IMR-90 (cell line): ENCODE measurements at regions not wholly inside any gene's neighbourhood (a gene's known extent, or its start where the extent isn't known, plus 50 kb on each side); places are given as distances from the start of the nearest gene placed in this dataset.
A peak's percentile ranks its signal among the peaks of the same experiment; 100 is the strongest.

ENCODE experiments used
- ATAC-seq: fragments of 200-7000 bp; cut with Tn5 transposase; 2 replicates; pipeline ENCODE4 v1.9.1; 2020; ENCODE audit warnings: low read depth, mild to moderate bottlenecking, moderate library complexity
- BruUV-seq: library from RNA; stranded (reverse); fragments of 400-500 nt; replicated peaks from 2 replicates; lab custom pipeline; 2021; lab: Mats Ljungman, UMichigan
- CTCF ChIA-PET: fragments of 300-600 bp; formaldehyde crosslinking; extraction: SDS; loops from one replicate; lab custom pipeline; 2021; ENCODE audit warnings: antibody characterized with exemption; lab: Yijun Ruan, JAX
- POLR2A ChIA-PET: fragments of 300-600 bp; sonication (Branson Sonifier 250); formaldehyde crosslinking; loops from one replicate; lab custom pipeline; 2022; ENCODE audit warnings: antibody characterized with exemption; ENCODE audit not compliant: unreplicated experiment; lab: Charles Lee
- DNase-seq: peaks from one replicate; pipeline ENCODE4 v3.0.0; 2013
- H2AFZ ChIP-seq: replicated peaks from 2 replicates; pipeline ENCODE3; 2013; ENCODE audit warnings: low read length, mild to moderate bottlenecking; ENCODE audit not compliant: poor library complexity
- H2AK5ac ChIP-seq: 2 replicates; pipeline ENCODE4 v1.6.1; 2013; ENCODE audit warnings: low read depth, low read length, inconsistent platforms
- H2AK9ac ChIP-seq: replicated peaks from 2 replicates; pipeline ENCODE3; 2013; ENCODE audit warnings: mild to moderate bottlenecking, low read depth, low read length, moderate library complexity; ENCODE audit not compliant: poor library complexity
- H2BK120ac ChIP-seq: 2 replicates; pipeline ENCODE4 v1.6.1; 2013; ENCODE audit warnings: low read depth, low read length, inconsistent platforms
- H2BK15ac ChIP-seq: 3 replicates; pipeline ENCODE4 v1.6.1; 2013; ENCODE audit warnings: low read depth, low read length, inconsistent platforms
- H2BK20ac ChIP-seq: 2 replicates; pipeline ENCODE4 v1.6.1; 2013; ENCODE audit warnings: low read depth, mild to moderate bottlenecking, inconsistent platforms, low read length, moderate library complexity
- H2BK5ac ChIP-seq: 2 replicates; pipeline ENCODE4 v1.6.1; 2013; ENCODE audit warnings: mild to moderate bottlenecking, low read depth, low read length, inconsistent platforms; ENCODE audit not compliant: poor library complexity, severe bottlenecking
- H3K14ac ChIP-seq: replicated peaks from 2 replicates; pipeline ENCODE4 v1.6.1; 2013; ENCODE audit warnings: low read depth, low read length, inconsistent platforms
- H3K18ac ChIP-seq: 2 replicates; pipeline ENCODE4 v1.6.1; 2013; ENCODE audit warnings: low read depth, low read length, control low read depth
- H3K23ac ChIP-seq: 2 replicates; pipeline ENCODE4 v1.6.1; 2013; ENCODE audit warnings: low read depth, low read length, inconsistent platforms
- H3K27ac ChIP-seq: 2 replicates; pipeline ENCODE4 v1.5.1; 2013; ENCODE audit warnings: mild to moderate bottlenecking, control low read depth, low read length; ENCODE audit not compliant: insufficient read depth
- H3K27me3 ChIP-seq: 2 replicates; pipeline ENCODE4 v1.6.1; 2013; ENCODE audit warnings: low read length; ENCODE audit not compliant: control insufficient read depth, insufficient read depth
- H3K36me3 ChIP-seq: 2 replicates; pipeline ENCODE4 v1.6.1; 2013; ENCODE audit warnings: low read length, mixed read lengths; ENCODE audit not compliant: control insufficient read depth, insufficient read depth
- H3K4ac ChIP-seq: 2 replicates; pipeline ENCODE4 v1.6.1; 2013; ENCODE audit warnings: low read depth, low read length, inconsistent platforms
- H3K4me1 ChIP-seq: 2 replicates; pipeline ENCODE4 v1.6.1; 2013; ENCODE audit warnings: low read length, mixed read lengths; ENCODE audit not compliant: control insufficient read depth, insufficient read depth
- H3K4me2 ChIP-seq: 2 replicates; pipeline ENCODE4 v1.6.1; 2013; ENCODE audit warnings: low read depth, mild to moderate bottlenecking, control low read depth, low read length, moderate library complexity
- H3K4me3 ChIP-seq: 2 replicates; pipeline ENCODE4 v1.5.1; 2013; ENCODE audit warnings: low read depth, mild to moderate bottlenecking, control low read depth, low read length, moderate library complexity; ENCODE audit not compliant: insufficient read depth
- H3K56ac ChIP-seq: 2 replicates; pipeline ENCODE4 v1.6.1; 2013; ENCODE audit warnings: low read length, inconsistent platforms; ENCODE audit not compliant: insufficient read depth; ENCODE audit errors: extremely low read depth
- H3K79me1 ChIP-seq, 2 experiments: 2 replicates each; pipeline ENCODE4 v1.6.1; 2013; ENCODE audit warnings: low read length in 2 of 2, inconsistent platforms in 1 of 2, low read depth in 1 of 2
- H3K9ac ChIP-seq: 2 replicates; pipeline ENCODE4 v1.6.1; 2013; ENCODE audit warnings: low read depth, low read length, control low read depth
- H3K9me1 ChIP-seq: 2 replicates; pipeline ENCODE4 v1.6.1; 2013; ENCODE audit warnings: low read length, inconsistent platforms; ENCODE audit not compliant: insufficient read depth
- H3K9me3 ChIP-seq: 2 replicates; pipeline ENCODE4 v1.6.1; 2013; ENCODE audit warnings: low read length; ENCODE audit not compliant: control insufficient read depth, insufficient read depth
- H4K20me1 ChIP-seq: 2 replicates; pipeline ENCODE4 v1.6.1; 2013; ENCODE audit warnings: low read length, inconsistent platforms; ENCODE audit not compliant: insufficient read depth
- H4K5ac ChIP-seq: 2 replicates; pipeline ENCODE4 v1.6.1; 2013; ENCODE audit warnings: mild to moderate bottlenecking, low read depth, low read length, control low read depth
- H4K8ac ChIP-seq, 2 experiments: 2 replicates each; pipeline ENCODE4 v1.6.1; 2013; ENCODE audit warnings: low read depth in 2 of 2, low read length in 2 of 2, control low read depth in 1 of 2, inconsistent platforms in 1 of 2
- H4K91ac ChIP-seq: 2 replicates; pipeline ENCODE4 v1.6.1; 2013; ENCODE audit warnings: low read depth, low read length, inconsistent platforms; ENCODE audit not compliant: insufficient read depth
- BHLHE40 ChIP-seq: fragments of 150-350 bp; IDR thresholded peaks from 2 replicates; pipeline ENCODE4 v1.6.1; 2016; ENCODE audit warnings: mild to moderate bottlenecking, low read depth, low read length
- FOS ChIP-seq: fragments of 150-350 bp; IDR thresholded peaks from 2 replicates; pipeline ENCODE4 v1.6.1; 2016; ENCODE audit warnings: low read depth, low read length
- MAZ ChIP-seq: IDR thresholded peaks from 2 replicates; pipeline ENCODE4 v1.6.1; 2012; ENCODE audit warnings: low read depth, mild to moderate bottlenecking, low read length, improper control_type of control experiment, moderate library complexity, borderline replicate concordance
- POLR2A ChIP-seq: IDR thresholded peaks from 2 replicates; pipeline ENCODE4 v1.6.1; 2012; ENCODE audit warnings: mild to moderate bottlenecking, low read depth, low read length
- RAD21 ChIP-seq: IDR thresholded peaks from 2 replicates; pipeline ENCODE4 v1.6.1; 2012; ENCODE audit warnings: low read length, improper control_type of control experiment
- RCOR1 ChIP-seq: IDR thresholded peaks from 2 replicates; pipeline ENCODE4 v1.6.1; 2012; ENCODE audit warnings: mild to moderate bottlenecking, low read length, improper control_type of control experiment; ENCODE audit not compliant: insufficient replicate concordance
- RFX5 ChIP-seq: IDR thresholded peaks from 2 replicates; pipeline ENCODE4 v1.8.0; 2012; ENCODE audit warnings: low read depth, mild to moderate bottlenecking, low read length, moderate library complexity
- SMC3 ChIP-seq: fragments of 150-350 bp; IDR thresholded peaks from 2 replicates; pipeline ENCODE4 v1.6.1; 2016; ENCODE audit warnings: low read depth, mild to moderate bottlenecking, antibody characterized with exemption, low read length, moderate library complexity
- WGBS, 2 experiments: methylation state at CpG; one replicate each; pipeline versions ENCODE4 v1.1.5 to v1.1.7; 2013; ENCODE audit warnings: missing lambda C conversion rate in 2 of 2; ENCODE audit not compliant: insufficient read length in 1 of 2; ENCODE audit errors: extremely low coverage in 2 of 2; 5-methylcytosine and 5-hydroxymethylcytosine counted together
- dilution Hi-C: fragments of 300-500 bp; cut with HindIII; formaldehyde crosslinking; loops from one replicate; pipeline ENCODE4 v1.14.3; 2018; ENCODE audit warnings: low sequenced_read_pairs; ENCODE audit not compliant: unreplicated experiment
- in situ Hi-C: fragments of 300-500 bp; cut with MboI; formaldehyde crosslinking; loops from 3 replicates; pipeline ENCODE4 v1.14.3; 2019; ENCODE audit warnings: low sequenced_read_pairs, inconsistent platforms, mixed read lengths
- intact Hi-C: fragments of 100-400 bp; cut with micrococcal nuclease; formaldehyde crosslinking; loops from 2 replicates; pipeline ENCODE4 v1.10.0; 2022
- TF ChIP-seq, protein P1 (sequence below): fragments of 150-350 bp; IDR thresholded peaks from 2 replicates; pipeline ENCODE4 v1.6.1; 2017; ENCODE audit warnings: mild to moderate bottlenecking, antibody characterized with exemption, low read length, low read depth

DNA sequence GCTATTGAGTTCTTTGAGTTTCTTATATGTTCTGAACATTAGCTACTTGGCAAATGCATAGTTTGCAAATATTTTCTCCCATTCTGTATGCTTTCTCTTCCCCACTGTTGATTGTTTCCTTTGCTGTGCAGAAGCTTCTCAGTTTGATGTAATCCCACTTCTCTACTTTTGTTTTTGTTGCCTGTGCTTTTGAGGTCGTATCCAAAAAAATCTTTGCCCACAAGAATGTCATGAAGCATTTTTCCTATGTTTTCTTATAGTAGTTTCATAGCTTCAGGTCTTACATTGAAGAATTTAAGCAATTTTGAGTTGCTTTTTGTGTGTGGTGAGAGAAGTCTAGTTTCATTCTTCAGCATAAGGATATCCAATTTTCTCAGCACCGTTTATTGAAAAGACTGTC is 536.7 kb upstream of the ARGLU1 start:
- CTCF ChIA-PET, result interaction anchor here (0.6 kb wide), 1 partner anchor 25 kb away, joined by 6 read pairs; no protein-coding TSS in a partner anchor
- Histone ChIP-seq H3K79me1 (no peaks in the 10 kb centered on the region), H3K4me1 (peaks cover 3% of the 10 kb centered on the region; the same call in 1 of the 2 replicates), H4K5ac (no peak overlapping the region), H3K27ac (no peak overlapping the region), H3K9me1 (no peaks in the 10 kb centered on the region), H4K8ac (no peak overlapping the region), H2AK9ac (no peak overlapping the region), H3K4me2 (no peak overlapping the region; the same call in 1 of the 2 replicates), H2BK5ac (no peak overlapping the region), H2BK120ac (no peak overlapping the region), H3K4ac (no peak overlapping the region), H2AFZ (no peak overlapping the region), H2BK20ac (no peak overlapping the region), H4K91ac (no peak overlapping the region), H3K23ac (no peak overlapping the region), H3K9ac (no peak overlapping the region), H2BK15ac (no peak overlapping the region), H3K18ac (no peak overlapping the region), H2AK5ac (no peak overlapping the region), H3K4me3 (no peak overlapping the region), H3K36me3 (no peaks in the 10 kb centered on the region), H3K14ac (no peak overlapping the region), H4K20me1 (no peaks in the 10 kb centered on the region), H3K56ac (no peak overlapping the region), H3K9me3 (peaks cover 1% of the 10 kb centered on the region; the same call in 1 of the 2 replicates), H3K27me3 (no peaks in the 10 kb centered on the region)
- DNase-seq, result peak; percentile 35
- no peak for TF ChIP-seq FOS
- no peak for TF ChIP-seq RFX5
- TF ChIP-seq RCOR1, result no peak
- TF ChIP-seq POLR2A, result no peak
- TF ChIP-seq, protein P1, sequence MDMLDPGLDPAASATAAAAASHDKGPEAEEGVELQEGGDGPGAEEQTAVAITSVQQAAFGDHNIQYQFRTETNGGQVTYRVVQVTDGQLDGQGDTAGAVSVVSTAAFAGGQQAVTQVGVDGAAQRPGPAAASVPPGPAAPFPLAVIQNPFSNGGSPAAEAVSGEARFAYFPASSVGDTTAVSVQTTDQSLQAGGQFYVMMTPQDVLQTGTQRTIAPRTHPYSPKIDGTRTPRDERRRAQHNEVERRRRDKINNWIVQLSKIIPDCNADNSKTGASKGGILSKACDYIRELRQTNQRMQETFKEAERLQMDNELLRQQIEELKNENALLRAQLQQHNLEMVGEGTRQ, result no peak
- no peak for TF ChIP-seq MAZ
- TF ChIP-seq BHLHE40, result no peak
- TF ChIP-seq SMC3, result no peak
- no peak for TF ChIP-seq RAD21
- dilution Hi-C loops (no loop called here), in situ Hi-C loops (loop anchor here (25.0 kb wide), 1 partner anchor 192 kb away; no protein-coding TSS in a partner anchor), intact Hi-C loops (no loop called here)
- WGBS, 2 experiments, result no CpG with 5 or more reads among the region's 2 CpGs
- POLR2A ChIA-PET, result no interaction called here
- BruUV-seq, result no TSS peak
- ATAC-seq, result peak; percentile 30
